ENCODE measurements at regions not wholly inside any gene's neighbourhood (a gene's known extent, or its start where the extent isn't known, plus 50 kb on each side); places are given as distances from the start of the nearest gene placed in this dataset.

DNA sequence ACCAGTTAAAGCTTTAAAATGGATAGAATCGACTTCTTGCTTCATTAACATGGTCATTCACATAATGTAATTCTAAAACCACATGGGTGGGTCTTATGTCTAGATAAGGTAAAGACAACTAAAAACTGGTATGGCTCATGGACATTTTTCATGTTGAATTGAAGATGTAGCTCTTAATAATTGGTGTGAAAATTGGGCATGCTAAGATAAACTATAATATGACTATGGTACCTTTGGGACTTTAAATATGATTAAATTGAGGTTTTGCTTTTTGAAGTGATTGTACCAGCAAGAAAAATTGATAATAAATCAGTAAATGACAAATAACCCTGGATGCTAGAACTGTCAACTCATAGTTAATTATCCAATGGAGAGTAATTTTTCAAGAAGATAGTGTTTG is 710.7 kb upstream of the PTPRD start:
- 64 to 89% methylated on average over 1 of the region's 1 CpG for WGBS, 2 donors (ENCODE audit: low coverage in 1 of 2)
- no peak for ATAC-seq
- Histone ChIP-seq H3K27ac (no peak overlapping the region), H3K9me3 (no peaks in the 10 kb centered on the region), H3K4me3 (no peak overlapping the region), H3K36me3 (no peaks in the 10 kb centered on the region), H3K27me3 (no peaks in the 10 kb centered on the region), H3K4me1 (no peaks in the 10 kb centered on the region)
- TF ChIP-seq POLR2A (IDR thresholded peaks at IDR 0.05) (no peak), EP300 (IDR thresholded peaks at IDR 0.05) (no peak), POLR2AphosphoS5 (IDR thresholded peaks at IDR 0.05) (no peak)
- TF ChIP-seq, protein P1, sequence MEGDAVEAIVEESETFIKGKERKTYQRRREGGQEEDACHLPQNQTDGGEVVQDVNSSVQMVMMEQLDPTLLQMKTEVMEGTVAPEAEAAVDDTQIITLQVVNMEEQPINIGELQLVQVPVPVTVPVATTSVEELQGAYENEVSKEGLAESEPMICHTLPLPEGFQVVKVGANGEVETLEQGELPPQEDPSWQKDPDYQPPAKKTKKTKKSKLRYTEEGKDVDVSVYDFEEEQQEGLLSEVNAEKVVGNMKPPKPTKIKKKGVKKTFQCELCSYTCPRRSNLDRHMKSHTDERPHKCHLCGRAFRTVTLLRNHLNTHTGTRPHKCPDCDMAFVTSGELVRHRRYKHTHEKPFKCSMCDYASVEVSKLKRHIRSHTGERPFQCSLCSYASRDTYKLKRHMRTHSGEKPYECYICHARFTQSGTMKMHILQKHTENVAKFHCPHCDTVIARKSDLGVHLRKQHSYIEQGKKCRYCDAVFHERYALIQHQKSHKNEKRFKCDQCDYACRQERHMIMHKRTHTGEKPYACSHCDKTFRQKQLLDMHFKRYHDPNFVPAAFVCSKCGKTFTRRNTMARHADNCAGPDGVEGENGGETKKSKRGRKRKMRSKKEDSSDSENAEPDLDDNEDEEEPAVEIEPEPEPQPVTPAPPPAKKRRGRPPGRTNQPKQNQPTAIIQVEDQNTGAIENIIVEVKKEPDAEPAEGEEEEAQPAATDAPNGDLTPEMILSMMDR (IDR thresholded peaks at IDR 0.05), result no peak

DNA sequence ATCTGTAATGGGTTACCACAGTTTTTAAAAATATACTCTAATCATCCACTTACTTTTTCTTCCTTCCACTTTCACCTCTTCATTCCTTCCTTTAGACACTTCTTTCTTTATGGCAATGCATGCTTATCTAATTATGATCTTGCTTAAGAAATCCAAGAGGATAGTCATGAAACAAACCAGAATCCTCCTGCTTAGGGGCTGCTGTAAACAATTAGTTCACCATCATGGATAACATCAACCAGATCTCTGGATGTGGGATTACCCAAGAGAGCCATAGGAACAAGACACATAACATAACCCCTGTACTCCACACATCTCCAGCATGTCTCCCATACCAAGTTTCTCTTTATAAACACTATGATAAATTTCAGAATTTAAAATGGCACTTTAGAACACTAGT is 713.4 kb upstream of the PTPRD start:
- H3K9me3 ChIP-seq, result no peaks in the 10 kb centered on the region
- H3K36me3 ChIP-seq, result no peaks in the 10 kb centered on the region
- ATAC-seq, result no peak
- no peaks in the 10 kb centered on the region for H3K27me3 ChIP-seq
- TF ChIP-seq EP300 (IDR thresholded peaks at IDR 0.05) (no peak), POLR2AphosphoS5 (IDR thresholded peaks at IDR 0.05) (no peak), POLR2A (IDR thresholded peaks at IDR 0.05) (no peak)
- TF ChIP-seq, protein P1 (IDR thresholded peaks at IDR 0.05), result no peak
- H3K4me3 ChIP-seq, result no peak overlapping the region
- no peak overlapping the region for H3K27ac ChIP-seq
- H3K4me1 ChIP-seq, result no peaks in the 10 kb centered on the region

DNA sequence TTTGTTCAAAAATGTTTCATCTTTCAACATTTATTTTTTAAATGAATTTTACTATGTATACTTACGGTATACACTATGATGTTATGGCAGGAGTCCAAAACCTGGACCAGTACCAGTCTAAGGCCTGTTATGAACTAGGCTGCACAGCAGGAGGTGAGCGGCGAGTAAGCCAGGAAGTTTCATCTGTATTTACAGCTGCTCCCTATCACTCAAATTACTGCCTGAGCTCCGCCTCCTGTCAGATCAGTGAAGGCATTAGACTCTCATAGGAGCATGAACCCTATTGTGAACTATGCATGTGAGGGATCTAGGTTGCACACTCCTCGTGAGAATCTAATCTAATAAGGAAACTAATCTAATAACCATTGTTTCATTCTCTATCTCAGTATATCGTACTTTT is 715.5 kb upstream of the PTPRD start:
- no peaks in the 10 kb centered on the region for H3K36me3 ChIP-seq
- TF ChIP-seq POLR2A (IDR thresholded peaks at IDR 0.05) (no peak), POLR2AphosphoS5 (IDR thresholded peaks at IDR 0.05) (no peak), EP300 (IDR thresholded peaks at IDR 0.05) (no peak)
- TF ChIP-seq, protein P1 (IDR thresholded peaks at IDR 0.05), result no peak
- no peak for ATAC-seq
- no peaks in the 10 kb centered on the region for H3K27me3 ChIP-seq
- H3K27ac ChIP-seq, result no peak overlapping the region
- no peak overlapping the region for H3K4me3 ChIP-seq
- H3K4me1 ChIP-seq, result no peaks in the 10 kb centered on the region
- WGBS, 2 donors (ENCODE audit: low coverage in 1 of 2), result 67 to 75% methylated on average over 6 of the region's 6 CpGs
- no peaks in the 10 kb centered on the region for H3K9me3 ChIP-seq

DNA sequence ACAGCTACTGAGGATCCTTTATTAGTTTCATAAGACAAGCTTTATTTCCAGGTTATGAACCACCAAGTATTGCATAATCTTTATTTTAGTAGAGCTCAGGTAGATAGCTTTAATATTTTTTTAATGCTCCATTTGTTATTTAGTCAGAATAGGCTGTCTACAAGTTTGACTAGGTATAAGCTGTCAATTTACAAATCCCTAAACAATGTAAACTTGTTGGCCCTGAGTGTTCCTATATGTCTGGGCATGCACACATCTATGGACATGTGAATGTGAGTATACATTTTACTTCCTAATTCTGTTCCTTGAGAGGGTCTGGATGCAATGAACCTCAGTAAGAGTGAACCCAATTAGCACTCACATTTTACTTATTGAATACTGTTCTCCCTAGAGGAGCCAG is 722.2 kb upstream of the PTPRD start:
- Histone ChIP-seq H3K4me3 (no peak overlapping the region), H3K36me3 (no peaks in the 10 kb centered on the region), H3K27ac (no peak overlapping the region), H3K9me3 (no peaks in the 10 kb centered on the region), H3K4me1 (no peaks in the 10 kb centered on the region), H3K27me3 (no peaks in the 10 kb centered on the region)
- ATAC-seq, result no peak
- TF ChIP-seq POLR2A (IDR thresholded peaks at IDR 0.05) (no peak), EP300 (IDR thresholded peaks at IDR 0.05) (no peak), POLR2AphosphoS5 (IDR thresholded peaks at IDR 0.05) (no peak)
- TF ChIP-seq, protein P1 (IDR thresholded peaks at IDR 0.05), result no peak

DNA sequence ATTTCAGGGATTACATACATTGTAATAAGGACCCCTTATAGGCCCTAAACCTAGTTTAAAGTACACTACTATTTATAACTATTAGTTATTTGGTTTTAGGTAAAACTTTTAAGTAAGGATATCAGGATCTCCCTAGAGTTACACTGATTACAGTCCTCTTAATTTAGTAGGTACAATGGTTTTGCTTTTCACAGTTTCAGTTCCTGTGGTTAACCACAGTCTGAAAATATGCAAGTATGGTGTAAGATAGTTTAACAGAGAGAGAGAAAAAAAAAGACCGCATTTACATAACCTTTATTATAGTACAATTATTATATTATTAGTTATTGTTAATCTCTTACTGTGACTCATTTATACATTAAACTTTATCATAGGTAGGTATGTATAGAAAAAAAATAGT is 725.3 kb upstream of the PTPRD start:
- no peaks in the 10 kb centered on the region for H3K4me1 ChIP-seq
- no peaks in the 10 kb centered on the region for H3K9me3 ChIP-seq
- WGBS, 2 donors (ENCODE audit: low coverage in 1 of 2), result 94 to 100% methylated on average over 1 of the region's 1 CpG
- H3K4me3 ChIP-seq, result no peak overlapping the region
- TF ChIP-seq POLR2A (IDR thresholded peaks at IDR 0.05) (no peak), POLR2AphosphoS5 (IDR thresholded peaks at IDR 0.05) (no peak), EP300 (IDR thresholded peaks at IDR 0.05) (no peak)
- TF ChIP-seq, protein P1 (IDR thresholded peaks at IDR 0.05), result no peak
- H3K27me3 ChIP-seq, result no peaks in the 10 kb centered on the region
- no peak for ATAC-seq
- no peaks in the 10 kb centered on the region for H3K36me3 ChIP-seq
- H3K27ac ChIP-seq, result no peak overlapping the region

Data from gastroesophageal sphincter (tissue), 4 donors.